ENCODE measurements at regions not wholly inside any gene's neighbourhood (a gene's known extent, or its start where the extent isn't known, plus 50 kb on each side); places are given as distances from the start of the nearest gene placed in this dataset.
"Not testable (repeated sequence)": the region's sequence is repeated elsewhere in the genome, so short reads cannot be mapped to it uniquely, and the experiment has no call there.

DNA sequence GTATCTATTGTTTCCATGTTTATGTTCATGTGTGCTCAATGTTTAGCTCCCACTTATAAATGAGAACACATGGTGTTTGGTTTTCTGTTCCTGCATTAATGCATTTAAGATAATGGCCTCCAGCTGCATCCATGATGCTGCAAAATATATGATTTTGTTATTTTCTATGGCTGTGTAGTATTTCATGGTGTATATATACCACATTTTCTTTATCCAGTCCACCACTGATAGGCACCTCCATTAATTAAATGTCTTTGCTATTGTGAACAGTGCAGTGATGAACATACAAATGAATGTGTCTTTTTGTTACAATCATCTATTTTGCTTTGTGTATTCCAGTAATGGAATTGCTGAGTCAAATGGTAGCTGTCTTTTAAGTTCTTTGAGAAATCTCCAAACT lies 329.4 kb upstream of the MAGI2 start:
- ATAC-seq (no peak), DNase-seq (ENCODE audit: low spot score) (no peak)
- H3K9me3 Mint-ChIP-seq: peaks cover 30% of the 10 kb centered on the region
- H3K27me3 Mint-ChIP-seq: no peaks in the 10 kb centered on the region
- H3K27ac Mint-ChIP-seq: no peak overlapping the region
- H3K36me3 Mint-ChIP-seq: no peaks in the 10 kb centered on the region
- H3K4me1 Mint-ChIP-seq (ENCODE audit: low read depth in 2 of 2): no peaks in the 10 kb centered on the region
- no peak overlapping the region for H3K4me3 Mint-ChIP-seq

DNA sequence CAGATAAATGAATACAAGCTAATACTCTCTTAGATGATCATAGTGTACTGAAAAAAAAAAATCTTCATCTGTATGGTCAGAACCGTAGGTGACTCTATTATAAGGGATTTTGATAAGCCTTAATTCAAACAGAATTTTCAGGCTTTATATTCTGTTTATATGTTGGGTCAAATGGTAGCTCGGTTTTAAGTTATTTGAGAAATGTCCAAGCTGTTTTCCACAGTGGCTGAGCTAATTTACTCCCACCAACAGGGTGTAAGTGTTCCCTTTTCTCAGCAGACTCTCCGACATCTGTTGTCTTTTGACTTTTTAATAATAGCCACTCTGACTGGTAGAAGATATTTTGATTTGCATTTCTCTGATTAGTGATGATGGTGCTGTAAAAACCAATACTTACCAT lies 328.8 kb upstream of the MAGI2 start:
- H3K27ac Mint-ChIP-seq: no peak overlapping the region
- no peak for DNase-seq (ENCODE audit: low spot score)
- H3K27me3 Mint-ChIP-seq: no peaks in the 10 kb centered on the region
- no peaks in the 10 kb centered on the region for H3K4me1 Mint-ChIP-seq (ENCODE audit: low read depth in 2 of 2)
- ATAC-seq: no peak
- no peaks in the 10 kb centered on the region for H3K36me3 Mint-ChIP-seq
- H3K4me3 Mint-ChIP-seq: no peak overlapping the region
- peaks cover 25% of the 10 kb centered on the region for H3K9me3 Mint-ChIP-seq

DNA sequence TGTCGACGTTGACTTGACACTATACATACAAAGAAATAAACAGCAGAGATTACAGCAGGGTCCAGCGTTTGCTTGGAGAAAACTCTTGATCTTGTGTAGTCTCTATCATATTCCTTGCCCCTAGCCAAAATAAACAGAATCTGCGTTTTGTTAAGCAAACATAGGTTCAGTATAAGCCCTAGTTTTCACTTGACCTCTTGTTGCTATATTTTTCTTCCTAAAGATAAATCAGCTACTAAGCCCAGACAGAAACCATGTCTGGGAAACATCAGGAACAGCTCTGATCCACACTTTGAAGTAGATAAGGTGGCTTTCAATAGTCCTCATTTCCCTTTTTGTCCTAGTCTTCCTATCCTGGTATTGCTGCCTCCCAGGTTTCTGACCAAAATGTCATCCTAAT lies 328.2 kb upstream of the MAGI2 start:
- Mint-ChIP-seq H3K27ac (no peak overlapping the region), H3K4me3 (no peak overlapping the region), H3K4me1 (ENCODE audit: low read depth in 2 of 2) (no peaks in the 10 kb centered on the region), H3K9me3 (peaks cover 25% of the 10 kb centered on the region), H3K27me3 (no peaks in the 10 kb centered on the region), H3K36me3 (no peaks in the 10 kb centered on the region)
- no peak for DNase-seq (ENCODE audit: low spot score)
- no peak for ATAC-seq

DNA sequence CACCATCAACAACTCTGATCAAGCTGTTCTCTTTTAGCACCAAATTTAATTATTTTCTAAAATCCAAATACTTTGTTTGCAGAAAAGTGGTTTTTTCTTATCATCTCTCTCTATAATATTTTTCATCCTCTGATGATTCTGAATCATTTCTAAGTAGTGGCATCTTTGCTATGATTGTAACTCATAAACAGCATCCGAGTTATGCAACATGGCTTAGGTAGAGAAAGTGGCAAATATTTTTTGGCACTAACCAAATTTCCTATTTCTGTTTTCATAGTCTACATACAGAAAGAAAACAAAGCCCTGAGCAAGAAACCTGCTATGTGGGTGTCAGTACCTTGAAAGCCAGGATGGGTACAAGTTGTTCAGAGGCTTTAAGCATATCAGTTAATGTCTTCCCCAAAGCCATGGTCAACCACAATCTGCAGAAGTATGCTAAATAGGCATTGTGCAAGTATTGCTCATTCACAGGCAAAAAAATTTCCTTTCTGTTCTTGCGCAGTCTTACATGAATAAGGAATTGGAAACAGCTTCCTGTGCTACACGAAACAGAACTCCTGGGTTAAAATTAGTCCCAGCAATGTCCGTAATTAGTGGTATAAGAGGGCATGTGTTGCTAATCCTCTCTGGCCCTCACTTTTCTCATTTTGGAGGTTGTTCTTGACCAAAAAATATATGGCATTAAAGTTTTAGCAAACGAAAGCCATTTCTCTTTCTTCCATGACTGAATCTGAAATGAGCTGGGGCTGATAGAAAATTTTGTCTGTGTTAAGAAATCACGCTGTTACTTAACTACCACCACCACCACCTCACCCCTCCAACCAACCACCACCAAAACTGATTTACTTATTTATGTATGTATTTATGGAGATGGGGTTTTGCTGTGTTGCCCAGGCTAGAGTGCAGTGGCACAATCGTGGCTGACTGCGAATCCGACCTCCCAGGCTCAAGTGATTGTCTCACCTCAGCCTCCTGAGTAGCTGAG lies 325.6 kb upstream of the MAGI2 start:
- Mint-ChIP-seq H3K9me3 (peaks cover 12% of the 10 kb centered on the region), H3K27ac (no peak overlapping the region), H3K4me1 (ENCODE audit: low read depth in 2 of 2) (no peaks in the 10 kb centered on the region), H3K4me3 (no peak overlapping the region), H3K27me3 (no peaks in the 10 kb centered on the region), H3K36me3 (no peaks in the 10 kb centered on the region)
- no peak for DNase-seq (ENCODE audit: low spot score)
- no peak for ATAC-seq

DNA sequence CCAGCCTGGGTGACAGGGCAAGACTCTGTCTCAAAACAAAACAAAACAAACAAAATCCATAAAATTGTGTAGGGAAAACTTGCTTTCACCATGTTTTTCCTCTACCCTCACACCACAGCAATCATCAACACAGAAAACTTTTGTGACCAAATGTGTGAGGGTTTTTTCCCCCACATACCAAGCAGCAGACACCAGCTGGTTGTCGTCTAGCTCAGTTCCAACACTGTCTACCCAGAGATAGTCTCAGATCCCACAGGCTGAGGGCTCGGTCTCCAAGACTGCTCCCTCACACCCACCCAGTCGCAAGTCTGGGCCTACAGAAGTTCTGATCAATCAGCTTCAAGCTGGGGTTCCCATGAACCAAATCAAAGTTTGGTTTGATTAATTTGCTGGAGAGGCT lies 322.4 kb upstream of the MAGI2 start:
- Mint-ChIP-seq H3K27ac (no peak overlapping the region), H3K27me3 (no peaks in the 10 kb centered on the region), H3K4me1 (ENCODE audit: low read depth in 2 of 2) (no peaks in the 10 kb centered on the region), H3K36me3 (no peaks in the 10 kb centered on the region), H3K9me3 (peaks cover 4% of the 10 kb centered on the region), H3K4me3 (no peak overlapping the region)
- DNase-seq (ENCODE audit: low spot score) (no peak), ATAC-seq (no peak)

DNA sequence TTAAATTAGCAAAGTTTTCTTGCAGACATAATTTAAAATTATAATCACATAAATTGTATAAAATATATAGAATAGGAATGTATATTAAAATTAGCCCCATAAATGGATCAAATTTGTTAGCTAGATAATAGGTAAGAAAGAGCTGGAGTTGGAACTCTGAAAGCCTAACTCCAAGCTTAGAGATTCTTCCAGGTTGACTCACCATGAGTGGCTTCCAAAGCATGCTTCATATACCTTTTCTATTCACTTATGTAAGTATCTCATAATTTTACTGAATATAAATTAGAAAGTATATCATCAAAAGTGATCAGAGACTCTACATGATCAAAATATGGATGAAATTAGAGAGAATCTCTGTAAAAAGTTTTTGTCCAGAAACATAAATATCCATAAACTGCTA lies 320.7 kb upstream of the MAGI2 start:
- Mint-ChIP-seq H3K4me1 (ENCODE audit: low read depth in 2 of 2) (no peaks in the 10 kb centered on the region), H3K27me3 (no peaks in the 10 kb centered on the region), H3K27ac (no peak overlapping the region), H3K9me3 (peaks cover 10% of the 10 kb centered on the region), H3K36me3 (no peaks in the 10 kb centered on the region), H3K4me3 (no peak overlapping the region)
- DNase-seq (ENCODE audit: low spot score) (no peak), ATAC-seq (no peak)

DNA sequence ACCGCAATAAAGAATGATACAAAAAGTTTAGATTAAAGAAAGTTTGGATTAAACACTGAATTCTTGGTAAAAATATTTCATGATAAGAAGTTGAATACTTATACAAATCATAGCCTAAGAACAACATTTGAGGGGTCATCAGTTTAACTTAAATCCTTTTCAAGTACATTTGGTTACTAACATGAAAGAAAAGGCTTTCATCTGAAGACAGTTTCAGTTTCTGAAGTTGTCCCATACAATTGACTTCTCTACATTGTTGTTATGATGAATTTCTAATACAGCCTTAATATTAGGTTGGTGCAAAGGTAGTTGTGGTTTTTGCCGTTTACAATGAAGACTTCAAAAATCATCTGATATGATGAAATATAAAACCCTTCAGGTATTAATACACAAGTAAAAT lies 317.5 kb upstream of the MAGI2 start:
- no peak for ATAC-seq
- peaks cover 6% of the 10 kb centered on the region for H3K9me3 Mint-ChIP-seq
- H3K27ac Mint-ChIP-seq: no peak overlapping the region
- H3K27me3 Mint-ChIP-seq: no peaks in the 10 kb centered on the region
- no peaks in the 10 kb centered on the region for H3K4me1 Mint-ChIP-seq (ENCODE audit: low read depth in 2 of 2)
- H3K4me3 Mint-ChIP-seq: no peak overlapping the region
- DNase-seq (ENCODE audit: low spot score): no peak
- H3K36me3 Mint-ChIP-seq: no peaks in the 10 kb centered on the region

DNA sequence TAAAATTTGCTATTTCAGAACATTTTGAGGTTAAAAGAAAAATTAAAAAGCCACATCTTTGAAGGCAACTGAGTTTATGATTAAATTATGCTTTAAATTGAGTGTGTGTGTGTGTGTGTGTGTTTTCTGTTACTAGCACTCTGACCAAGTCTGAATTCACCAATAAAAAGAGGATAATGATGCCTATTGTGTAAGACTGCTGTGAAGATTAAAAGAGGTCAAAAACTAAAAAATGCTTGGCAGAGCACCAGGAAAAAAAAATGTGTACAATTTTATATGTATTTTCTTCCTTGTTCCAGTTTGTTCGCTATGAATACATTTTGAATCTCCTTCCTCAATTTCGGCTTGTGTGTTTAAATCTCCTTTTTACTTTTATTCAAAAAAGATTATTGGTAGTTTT lies 316.6 kb upstream of the MAGI2 start:
- ATAC-seq (no peak), DNase-seq (ENCODE audit: low spot score) (no peak)
- Mint-ChIP-seq H3K4me3 (no peak overlapping the region), H3K27ac (no peak overlapping the region), H3K4me1 (ENCODE audit: low read depth in 2 of 2) (no peaks in the 10 kb centered on the region), H3K36me3 (no peaks in the 10 kb centered on the region), H3K9me3 (peaks cover 6% of the 10 kb centered on the region), H3K27me3 (no peaks in the 10 kb centered on the region)

DNA sequence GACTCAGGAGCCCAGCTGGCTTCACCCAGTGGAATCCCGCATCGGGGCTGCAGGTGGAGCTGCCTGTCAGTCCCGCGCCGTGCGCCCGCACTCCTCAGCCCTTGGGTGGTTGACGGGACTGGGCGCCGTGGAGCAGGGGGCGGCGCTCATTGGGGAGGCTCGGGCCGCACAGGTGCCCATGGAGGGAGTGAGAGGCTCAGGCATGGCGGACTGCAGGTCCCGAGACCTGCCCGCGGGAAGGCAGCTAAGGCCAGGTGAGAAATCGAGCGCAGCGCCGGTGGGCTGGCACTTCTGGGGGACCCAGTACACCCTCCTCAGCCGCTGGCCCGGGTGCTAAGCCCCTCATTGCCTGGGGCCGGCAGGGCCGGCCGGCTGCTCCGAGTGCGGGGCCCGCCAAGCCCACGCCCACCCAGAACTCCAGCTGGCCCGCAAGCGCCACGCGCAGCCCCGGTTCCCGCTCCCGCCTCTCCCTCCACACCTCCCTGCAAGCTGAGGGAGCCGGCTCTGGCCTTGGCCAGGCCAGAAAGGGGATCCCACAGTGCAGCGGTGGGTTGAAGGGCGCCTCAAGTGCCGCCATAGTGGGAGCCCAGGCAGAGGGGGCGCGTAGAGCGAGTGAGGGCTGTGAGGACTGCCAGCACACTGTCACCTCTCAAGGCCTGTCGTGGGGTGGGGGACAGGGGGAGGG lies 314.6 kb upstream of the MAGI2 start:
- DNase-seq (ENCODE audit: low spot score); H3K27me3 Mint-ChIP-seq; H3K36me3 Mint-ChIP-seq; H3K4me3 Mint-ChIP-seq; H3K4me1 Mint-ChIP-seq (ENCODE audit: low read depth in 2 of 2); H3K27ac Mint-ChIP-seq; ATAC-seq: not testable (repeated sequence)
- peaks cover 11% of the 10 kb centered on the region for H3K9me3 Mint-ChIP-seq

DNA sequence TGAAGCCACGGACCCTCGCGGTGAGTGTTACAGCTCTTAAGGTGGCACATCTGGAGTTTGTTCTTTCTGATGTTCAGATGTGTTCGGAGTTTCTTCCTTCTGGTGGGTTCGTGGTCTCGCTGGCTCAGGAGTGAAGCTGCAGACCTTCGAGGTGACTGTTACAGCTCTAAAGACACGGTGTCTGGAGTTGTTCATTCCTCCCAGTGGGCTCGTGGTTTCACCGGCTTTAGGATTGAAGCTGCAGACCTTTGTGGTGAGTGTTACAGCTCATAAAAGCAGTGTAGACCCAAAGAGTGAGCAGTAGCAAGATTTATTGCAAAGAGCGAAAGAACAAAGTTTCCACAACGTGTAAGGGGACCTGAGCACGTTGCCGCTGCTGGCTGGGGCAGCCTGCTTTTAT lies 313.7 kb upstream of the MAGI2 start:
- not testable (repeated sequence) for H3K4me3 Mint-ChIP-seq; H3K4me1 Mint-ChIP-seq (ENCODE audit: low read depth in 2 of 2); DNase-seq (ENCODE audit: low spot score); ATAC-seq; H3K27ac Mint-ChIP-seq; H3K27me3 Mint-ChIP-seq; H3K36me3 Mint-ChIP-seq
- H3K9me3 Mint-ChIP-seq: peaks cover 11% of the 10 kb centered on the region

DNA sequence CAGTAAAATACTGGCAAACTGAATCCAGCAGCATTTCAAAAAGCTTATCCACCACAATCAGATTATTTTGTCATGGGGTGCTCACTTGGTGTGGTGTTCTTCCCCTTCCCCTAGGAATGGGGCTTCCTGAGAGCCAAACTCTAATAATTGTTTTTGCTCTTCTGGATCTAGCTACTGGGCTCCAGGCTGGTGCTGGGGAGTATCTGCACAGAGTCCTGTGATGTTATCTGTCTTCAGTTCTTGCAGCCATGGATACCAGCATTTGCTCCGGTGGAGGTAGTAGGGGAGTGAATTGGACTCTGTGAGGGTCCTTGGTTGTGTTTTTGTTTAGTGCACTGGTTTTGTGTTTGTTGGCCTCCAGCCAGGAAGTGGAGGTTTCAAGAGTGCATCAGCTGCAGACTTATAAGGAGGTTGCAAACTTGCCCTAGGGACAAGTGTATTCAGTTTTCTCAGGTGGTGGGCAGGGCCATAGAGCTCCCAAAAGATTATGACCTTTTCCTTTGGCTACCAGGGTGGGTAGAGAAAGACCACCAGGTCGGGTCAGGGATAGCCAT lies 308.5 kb upstream of the MAGI2 start:
- Mint-ChIP-seq H3K27ac (no peak overlapping the region), H3K36me3 (peaks cover 5% of the 10 kb centered on the region), H3K27me3 (no peaks in the 10 kb centered on the region), H3K4me1 (ENCODE audit: low read depth in 2 of 2) (no peaks in the 10 kb centered on the region), H3K9me3 (peaks cover 27% of the 10 kb centered on the region), H3K4me3 (no peak overlapping the region)
- DNase-seq (ENCODE audit: low spot score) (no peak), ATAC-seq (no peak)

DNA sequence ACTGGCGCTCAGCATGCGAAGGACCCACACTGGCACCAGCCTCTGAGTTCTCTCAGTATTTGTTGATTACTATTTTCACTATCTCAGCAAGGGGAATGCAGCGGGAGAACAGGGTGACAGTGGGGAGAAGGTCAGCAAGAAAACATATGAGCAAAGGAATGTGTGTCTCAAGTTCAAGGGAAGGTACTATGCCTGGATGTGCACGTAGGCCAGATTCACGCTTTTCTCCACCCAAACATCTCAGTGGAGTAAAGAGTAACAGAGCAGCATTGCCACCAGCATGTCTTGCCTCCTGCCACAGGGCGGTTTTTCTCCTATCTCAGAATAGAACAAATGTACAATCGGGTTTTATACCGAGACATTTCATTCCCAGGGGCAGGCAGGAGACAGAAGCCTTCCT lies 297.5 kb upstream of the MAGI2 start:
- H3K27ac Mint-ChIP-seq; H3K27me3 Mint-ChIP-seq; H3K4me3 Mint-ChIP-seq; ATAC-seq; H3K4me1 Mint-ChIP-seq (ENCODE audit: low read depth in 2 of 2); H3K36me3 Mint-ChIP-seq; DNase-seq (ENCODE audit: low spot score): not testable (repeated sequence)
- peaks cover 23% of the 10 kb centered on the region for H3K9me3 Mint-ChIP-seq

DNA sequence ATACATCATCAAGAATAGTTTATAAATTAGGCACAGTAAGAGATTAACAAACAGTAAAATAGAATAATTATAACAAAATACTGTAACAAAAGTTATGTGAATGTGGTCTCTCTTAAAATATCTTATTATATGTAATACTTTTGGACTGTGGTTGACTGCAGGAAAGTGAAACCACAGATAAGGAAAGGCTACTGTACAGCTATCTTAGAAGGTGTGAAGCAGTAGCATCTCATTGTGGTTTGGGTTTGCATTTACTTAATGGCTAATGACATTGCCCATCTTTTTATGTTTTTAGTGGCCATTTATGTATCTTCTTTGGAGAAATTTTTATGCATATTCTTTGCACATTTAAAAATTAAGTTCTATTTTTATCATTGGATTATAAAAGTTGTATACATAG lies 296.4 kb upstream of the MAGI2 start:
- Mint-ChIP-seq H3K27me3 (no peaks in the 10 kb centered on the region), H3K36me3 (peaks cover 3% of the 10 kb centered on the region), H3K4me1 (ENCODE audit: low read depth in 2 of 2) (no peaks in the 10 kb centered on the region), H3K9me3 (peaks cover 19% of the 10 kb centered on the region), H3K4me3 (no peak overlapping the region), H3K27ac (no peak overlapping the region)
- DNase-seq (ENCODE audit: low spot score): no peak
- ATAC-seq: no peak

DNA sequence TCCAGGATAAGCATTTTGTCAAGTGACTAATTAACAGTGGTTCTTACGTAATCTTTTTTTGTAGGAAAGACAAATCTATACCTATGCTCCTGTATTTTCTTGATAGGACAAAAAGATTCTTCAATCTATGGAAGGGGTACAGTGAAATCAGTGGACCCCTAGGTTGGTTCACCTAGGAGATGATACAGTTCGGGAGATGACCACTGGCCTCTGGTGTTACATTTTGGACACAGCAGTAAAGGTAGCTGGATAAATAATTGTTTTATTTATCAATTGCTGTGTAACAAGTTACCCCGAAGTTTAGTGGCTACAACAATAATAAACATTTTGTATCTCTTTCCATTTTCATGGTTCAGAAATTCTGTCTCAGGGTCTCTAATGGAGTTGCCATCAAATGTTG lies 288.2 kb upstream of the MAGI2 start:
- H3K9me3 Mint-ChIP-seq: peaks cover 6% of the 10 kb centered on the region
- H3K27ac Mint-ChIP-seq: no peak overlapping the region
- no peak for DNase-seq (ENCODE audit: low spot score)
- ATAC-seq: no peak
- H3K27me3 Mint-ChIP-seq: no peaks in the 10 kb centered on the region
- H3K4me1 Mint-ChIP-seq (ENCODE audit: low read depth in 2 of 2): no peaks in the 10 kb centered on the region
- no peaks in the 10 kb centered on the region for H3K36me3 Mint-ChIP-seq
- no peak overlapping the region for H3K4me3 Mint-ChIP-seq
